ENCODE measurements at regions not wholly inside any gene's neighbourhood (a gene's known extent, or its start where the extent isn't known, plus 50 kb on each side); places are given as distances from the start of the nearest gene placed in this dataset.

DNA sequence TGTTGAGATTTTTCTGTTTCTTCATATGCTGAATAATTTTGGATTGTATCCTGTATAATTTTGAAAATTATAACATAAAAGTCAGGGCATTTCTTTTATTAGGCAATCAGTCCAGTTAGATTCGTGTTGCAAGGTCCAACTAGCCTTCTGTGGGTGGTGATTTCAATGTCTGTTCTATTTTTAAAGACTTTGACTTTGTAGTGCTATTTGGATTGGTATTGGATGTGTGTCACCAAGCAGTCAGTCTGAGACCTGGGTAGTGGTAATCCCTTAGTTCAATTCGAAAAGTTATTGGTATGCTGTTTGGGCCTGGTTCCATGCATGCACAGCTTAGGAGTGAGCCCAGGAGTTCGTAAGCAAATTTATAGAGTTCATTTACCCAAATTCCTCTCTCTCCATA lies 82.2 kb downstream of the EPDR1 start:
- no peak for DNase-seq

DNA sequence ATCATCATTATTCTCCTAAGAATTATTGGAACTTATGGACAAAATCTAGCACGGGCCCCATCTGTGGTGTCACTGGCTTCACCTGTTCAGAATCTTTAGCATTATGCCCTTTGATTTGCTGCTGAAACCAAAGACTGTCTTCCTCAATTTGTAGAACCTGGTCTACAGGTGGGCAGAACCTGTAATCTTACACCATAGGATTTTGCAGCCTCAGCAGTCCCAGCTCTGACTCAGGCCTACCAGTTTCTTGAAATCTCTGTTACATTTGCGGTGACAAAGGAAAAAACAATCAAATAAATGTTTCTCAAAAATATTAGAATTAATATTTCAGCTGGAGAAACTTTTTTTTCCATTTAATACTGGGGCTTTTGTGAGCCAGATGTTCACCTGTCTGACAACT lies 86.1 kb downstream of the EPDR1 start:
- no peak for DNase-seq

DNA sequence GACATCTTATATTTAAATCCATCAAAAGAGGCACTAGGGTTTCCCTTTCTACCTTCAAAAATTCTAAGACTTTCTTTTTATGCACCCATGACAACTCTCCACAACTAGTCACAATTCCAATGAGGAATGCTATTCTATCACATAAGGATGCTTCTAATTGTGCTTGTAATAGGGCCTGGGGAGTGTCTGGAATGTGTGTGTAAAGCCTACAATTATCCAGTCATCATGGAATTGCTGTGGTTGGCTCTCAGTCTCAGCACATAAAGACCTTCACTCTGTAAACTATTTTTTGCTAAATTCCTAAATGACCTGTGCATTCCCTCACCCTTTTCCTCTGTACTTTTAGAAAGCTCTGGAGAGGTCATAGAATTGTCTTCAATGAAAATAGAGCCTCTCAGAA lies 86.7 kb downstream of the EPDR1 start:
- no peak for DNase-seq

DNA sequence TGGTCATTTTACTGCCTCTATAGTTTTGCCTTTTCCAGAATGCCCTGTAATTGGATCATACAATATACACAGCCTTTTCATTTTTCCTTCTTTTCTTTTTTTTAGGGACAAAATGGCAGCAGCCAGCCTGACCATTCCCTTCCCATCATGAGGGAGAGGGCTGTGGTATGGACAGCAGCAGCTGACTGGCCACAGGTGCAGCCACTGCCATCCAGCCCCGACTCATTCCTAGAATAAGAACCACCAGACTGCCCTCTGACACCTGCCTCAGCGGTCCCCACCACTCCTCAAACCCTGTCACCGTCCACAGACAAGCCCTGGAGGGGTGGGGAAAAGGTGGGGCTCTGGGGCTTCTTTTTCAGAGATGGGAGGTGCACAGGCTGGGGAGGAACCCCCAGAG lies 92.8 kb downstream of the EPDR1 start:
- no peak for DNase-seq

DNA sequence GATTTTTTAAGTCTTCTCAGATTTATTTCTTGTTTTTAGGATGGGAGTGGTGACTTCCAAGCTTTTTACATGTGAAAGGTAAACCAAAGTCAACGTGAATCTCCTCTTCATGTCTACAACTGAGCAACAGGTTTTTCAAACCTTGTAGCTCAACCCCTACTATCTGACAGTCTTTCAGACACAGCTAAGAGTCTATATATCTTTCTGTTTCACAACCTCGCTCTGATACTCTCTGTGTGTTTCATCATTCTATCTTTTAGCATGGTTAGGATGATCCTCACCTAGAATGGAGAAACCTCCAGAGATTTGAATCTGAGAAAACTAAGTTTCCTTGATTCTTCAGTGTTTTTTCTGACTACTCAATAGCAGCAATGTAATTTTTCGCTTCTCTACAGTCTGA lies 96.1 kb downstream of the EPDR1 start:
- no peak for DNase-seq

DNA sequence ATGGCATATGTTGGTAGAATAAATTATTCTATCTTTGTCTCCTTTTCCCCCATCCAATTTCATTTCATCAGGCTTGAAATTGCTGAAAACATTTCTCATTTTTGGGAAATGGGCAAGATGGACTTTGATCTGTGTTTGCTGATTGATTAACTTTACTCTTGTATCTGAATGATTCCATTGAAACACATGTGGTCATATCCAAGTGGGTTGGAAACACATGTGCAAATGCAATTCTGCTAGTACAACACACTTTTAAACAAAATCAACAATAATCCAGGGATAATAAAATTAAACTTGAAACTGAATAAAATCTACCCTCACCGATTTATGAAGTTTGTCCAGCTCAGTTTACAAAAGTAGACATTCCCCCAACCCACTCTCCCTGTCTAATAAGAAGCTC lies 96.9 kb downstream of the EPDR1 start:
- DNase-seq = no peak

DNA sequence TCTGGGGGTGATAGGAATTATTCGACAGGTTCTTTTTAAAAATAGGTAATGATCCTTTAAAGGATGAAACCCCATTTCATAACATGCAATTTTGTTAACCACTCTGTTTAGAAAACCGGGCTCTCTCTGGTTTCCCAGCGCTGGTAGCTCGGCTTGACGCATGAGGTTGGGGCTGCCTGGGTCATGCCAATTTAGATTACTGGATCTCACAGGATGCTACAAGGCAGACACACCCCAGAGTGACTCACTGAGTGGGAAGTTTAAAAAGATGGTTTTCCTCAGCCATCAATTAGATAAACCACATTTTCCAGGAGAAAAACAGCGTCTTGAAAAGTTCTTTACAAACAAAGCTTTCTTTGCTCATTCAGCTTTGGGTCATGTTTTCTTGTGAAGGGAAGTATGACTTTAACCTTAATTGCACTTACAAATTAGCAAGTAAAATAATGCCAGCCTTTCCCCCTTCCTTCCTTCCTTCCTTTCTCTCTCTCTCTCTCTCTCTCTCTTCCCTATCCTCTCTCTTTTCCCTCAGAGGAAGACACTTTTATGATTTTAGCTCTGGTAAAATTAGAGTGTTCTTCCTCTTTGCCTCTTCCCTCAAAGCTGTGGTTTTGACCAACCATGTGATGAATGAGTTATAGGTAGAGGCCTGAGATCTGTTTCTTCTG lies 99.8 kb downstream of the EPDR1 start:
- no peak for DNase-seq

DNA sequence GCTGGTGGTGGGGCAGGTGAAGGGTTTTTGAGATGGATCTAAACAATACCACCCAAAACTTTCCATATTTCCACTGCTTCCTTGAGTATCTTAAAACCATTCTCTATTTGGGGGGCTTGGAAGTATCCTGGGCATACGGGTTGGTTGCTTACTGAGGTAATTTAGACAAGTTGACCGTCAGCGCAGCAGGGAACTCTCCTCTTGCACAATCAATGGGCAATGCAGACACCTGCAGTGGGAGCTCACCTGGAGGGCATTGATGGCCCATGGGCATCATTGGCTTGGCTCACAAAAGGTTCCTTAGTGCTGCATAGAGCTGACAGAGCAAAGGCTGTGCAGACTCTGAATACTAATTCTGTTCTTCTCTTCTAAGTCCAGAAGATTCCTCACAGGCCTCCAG lies 101.5 kb downstream of the EPDR1 start:
- no peak for DNase-seq

DNA sequence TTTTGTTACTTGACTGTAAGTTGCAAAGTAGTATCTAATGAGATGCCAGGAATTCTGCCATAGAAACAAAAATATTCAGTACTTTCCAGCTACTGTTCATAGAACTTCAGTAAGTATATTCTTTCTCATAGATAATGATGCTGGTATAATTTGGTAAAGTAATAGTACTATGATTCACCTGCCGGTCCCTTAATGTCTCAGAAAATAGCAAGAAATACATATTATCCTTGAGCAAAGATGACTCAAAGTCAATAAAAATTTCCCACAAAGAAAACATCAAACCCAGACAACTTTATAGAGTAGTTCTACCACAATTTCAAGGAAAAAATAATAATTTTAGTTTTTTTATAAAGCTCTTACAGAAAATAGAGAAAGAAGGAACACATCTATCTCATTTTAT lies 105.4 kb downstream of the EPDR1 start:
- no peak for DNase-seq

DNA sequence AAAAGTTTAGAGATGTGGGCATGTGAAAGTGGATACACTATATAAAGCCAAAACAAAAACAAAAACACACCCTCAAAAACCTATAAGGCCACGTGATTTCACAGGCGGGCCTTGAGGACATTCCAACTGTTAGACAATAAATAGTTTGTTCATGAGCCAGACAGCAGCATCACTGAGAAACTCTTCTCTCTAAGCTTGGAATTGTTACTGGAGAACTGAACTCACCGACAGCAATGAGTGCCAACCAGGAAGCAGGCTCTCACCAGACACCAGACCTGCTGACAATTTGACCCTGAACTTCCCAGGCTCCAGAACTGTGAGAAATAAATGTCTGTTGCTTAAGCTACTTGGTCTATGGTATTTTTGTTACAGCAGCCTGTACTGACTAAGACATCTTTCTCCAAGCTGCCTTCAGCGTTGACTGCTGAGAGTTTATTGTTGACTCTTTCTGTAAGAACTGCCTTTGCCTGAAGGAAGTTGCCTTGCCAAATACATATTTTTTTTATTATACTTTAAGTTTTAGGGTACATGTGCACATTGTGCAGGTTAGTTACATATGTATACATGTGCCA lies 107.5 kb downstream of the EPDR1 start:
- DNase-seq = no peak

DNA sequence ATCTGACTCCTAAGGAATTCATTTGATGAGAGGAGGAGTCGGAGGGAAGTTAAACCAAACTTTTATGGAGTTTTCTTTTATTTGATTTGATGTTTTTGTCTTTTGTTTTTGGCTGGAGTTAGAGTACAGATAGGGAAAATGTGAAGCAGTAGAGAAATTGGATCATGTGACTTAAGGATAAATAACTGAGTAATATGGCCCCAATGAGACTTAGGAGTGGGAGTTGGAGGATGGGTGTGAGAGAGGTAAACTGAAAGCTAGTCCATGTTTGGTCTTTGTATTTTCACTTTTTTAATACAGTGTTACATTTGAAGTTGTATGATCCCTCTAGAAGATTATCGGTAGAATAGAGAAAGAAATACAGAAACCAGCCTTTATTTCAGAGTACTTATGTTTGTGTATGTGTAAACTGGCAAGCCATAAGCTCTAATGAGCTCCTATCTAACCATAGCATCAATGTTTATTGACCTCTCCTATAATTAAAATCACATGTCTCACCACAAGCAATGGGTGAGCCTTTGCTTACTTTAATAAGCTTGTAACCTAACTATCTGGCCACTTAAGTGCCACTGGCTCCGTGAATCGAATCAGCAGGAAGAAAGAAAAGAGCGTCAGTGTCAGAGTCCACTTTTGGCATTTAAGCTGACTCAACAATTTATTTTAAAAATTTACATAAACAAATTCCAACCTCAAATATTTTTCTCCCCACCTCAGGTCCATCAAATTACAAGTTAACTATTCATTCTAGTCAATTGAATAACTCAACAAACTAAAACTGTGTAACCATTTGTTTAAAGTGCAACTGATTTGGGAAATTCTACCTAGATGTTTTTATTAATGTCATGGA lies 113.8 kb downstream of the EPDR1 start:
- no peak for DNase-seq

DNA sequence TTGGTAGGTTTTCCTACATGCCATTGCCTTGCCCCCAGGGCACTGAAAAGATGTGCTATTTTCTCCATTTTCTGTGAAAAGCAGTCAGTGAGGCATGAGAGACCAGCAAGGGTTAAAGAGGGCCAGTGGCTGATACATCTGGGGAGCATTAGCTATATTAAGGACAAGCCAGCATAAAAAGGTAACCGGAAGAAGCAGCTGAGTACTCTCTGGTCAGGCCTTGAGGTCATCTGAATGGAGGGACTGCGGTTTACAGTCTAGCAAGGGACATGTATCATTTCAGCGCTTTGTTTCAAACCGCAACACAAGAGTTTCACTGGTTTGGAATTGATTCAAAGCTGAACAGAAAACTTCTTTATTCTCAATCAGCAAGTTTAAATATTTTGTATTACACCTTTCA lies 120.4 kb downstream of the EPDR1 start:
- no peak for DNase-seq

DNA sequence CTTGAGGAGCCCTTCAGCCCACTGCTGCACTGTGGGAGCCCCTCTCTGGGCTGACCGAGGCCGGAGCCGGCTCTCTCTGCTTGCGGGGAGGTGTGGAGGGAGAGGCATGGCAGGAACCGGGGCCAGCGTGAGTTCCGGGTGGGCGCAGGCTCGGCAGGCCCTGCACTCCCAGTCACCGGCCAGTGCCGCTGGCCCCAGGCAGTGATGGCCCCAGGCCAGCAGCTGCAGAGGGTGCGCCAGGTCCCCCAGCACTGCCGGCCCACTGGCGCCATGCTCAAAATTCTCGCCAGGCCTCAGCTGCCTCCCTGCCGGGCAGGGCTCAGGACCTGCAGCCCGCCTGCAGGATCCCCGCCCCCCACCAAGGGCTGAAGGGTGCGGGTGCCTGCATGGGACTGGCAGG lies 128.4 kb upstream of the STARD3NL start:
- no peak for DNase-seq

DNA sequence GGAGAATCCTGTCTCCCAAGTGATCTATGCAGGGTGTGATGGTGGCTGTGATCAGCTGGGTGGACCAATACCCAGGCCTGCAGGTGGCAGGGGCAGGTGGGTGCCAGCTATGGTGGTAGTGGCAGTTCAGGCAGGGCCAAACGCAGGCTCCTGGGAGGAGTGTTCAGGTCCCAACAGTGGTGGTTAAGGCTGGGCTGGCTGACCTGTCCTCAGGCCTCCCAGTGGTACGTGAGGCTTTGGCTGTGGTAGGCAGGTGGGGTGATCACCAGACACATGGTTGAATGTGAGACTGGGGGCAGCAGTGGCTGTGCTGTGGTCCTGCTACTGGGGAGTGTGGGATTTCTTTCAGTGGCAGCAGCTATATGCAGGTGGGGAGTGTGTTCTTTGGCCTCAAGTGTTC lies 126.7 kb upstream of the STARD3NL start:
- DNase-seq = no peak

DNA sequence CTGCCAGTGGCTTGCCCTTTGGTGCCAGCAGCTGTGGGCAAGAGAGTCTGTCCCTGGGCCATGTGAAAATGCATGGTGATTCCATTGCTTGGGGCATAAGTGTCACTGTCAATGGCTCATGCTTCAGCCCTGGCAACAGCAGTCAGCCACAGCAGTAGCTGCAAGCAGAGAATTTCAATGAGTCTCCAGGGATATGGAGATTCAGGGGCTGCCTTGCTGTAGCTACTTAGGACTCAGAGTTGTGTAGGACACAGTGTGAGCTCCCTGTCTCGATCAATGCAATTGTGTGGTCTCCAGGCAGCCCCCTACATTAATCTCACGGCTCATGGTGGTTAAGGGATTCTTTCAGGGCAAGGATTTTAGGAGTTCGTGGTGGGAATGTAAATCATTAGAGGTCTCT lies 126.3 kb upstream of the STARD3NL start:
- no peak for DNase-seq

DNA sequence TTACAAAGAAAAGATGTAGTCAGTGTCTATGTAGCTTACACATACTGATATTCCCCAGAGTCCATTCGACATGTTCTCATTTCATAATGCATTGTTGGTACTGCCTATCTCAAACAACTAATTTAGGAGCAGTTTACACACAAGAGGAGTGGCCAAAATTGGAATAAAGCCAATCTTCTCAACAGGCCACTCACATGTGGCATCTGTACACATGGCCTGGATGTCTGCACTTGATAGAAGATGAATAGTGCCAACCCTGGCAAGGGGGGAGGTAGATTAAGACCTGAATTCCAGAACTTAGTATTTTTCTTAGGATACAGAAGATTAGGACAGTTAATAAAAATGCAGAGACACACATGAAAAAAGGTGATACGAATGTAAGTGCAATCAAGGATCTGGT lies 125.3 kb upstream of the STARD3NL start:
- no peak for DNase-seq

DNA sequence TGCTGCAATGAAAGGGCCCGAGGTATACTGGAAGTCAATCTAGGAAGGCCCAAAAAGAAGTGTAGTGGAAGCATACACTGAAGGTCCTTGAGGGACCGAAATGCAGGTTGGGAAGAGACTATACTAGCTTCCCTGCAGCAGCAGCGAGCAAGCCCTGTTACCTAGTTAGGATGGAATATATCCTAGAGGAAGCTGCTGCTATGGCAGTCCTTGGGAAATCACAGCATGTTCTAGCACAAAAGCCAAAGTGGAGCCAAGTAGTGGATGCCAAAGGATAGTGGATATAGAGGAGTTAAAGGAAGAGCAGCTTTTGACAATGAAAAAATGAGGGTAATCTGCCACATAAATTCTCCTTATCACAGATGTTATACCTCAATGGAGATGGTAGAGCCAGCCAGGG lies 123.8 kb upstream of the STARD3NL start:
- DNase-seq = no peak

DNA sequence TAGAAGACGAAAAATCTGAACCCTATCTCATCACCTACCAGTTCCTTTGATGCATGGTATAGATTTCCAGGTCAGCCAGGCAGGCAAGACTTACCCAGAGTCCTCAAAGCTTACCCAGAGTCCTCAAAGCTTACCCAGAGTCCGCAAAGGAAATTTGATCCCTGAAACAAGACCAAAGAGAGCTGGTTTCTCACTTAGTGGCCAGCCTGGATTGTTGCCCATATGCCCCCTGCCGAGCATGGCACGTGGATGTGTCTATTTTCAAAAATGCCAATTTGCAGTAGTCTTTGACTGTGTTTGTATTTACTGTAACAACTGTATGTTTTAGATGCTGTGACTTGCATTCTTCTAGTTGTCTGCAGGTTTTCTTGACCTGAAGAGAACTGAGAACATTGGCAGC lies 120.2 kb upstream of the STARD3NL start:
- DNase-seq = no peak

DNA sequence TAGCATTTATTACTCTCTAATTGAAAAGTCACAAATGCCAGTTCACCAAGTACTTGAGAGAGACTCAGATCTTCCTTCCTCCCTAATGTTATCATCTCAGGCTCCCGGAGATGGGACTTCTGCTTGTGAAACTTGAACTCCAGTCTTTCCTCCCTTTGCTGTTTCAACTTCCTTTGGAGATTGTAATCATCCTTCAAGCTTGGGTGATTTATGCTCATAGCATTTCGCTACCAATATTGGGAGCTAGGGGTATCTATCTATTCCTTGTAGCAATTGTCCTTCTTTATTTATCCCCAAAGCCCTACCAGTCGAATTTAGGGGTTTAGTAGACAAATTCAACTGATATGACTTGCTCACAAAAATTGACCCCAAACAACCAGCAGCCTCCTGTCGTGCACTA lies 117.9 kb upstream of the STARD3NL start:
- DNase-seq = no peak

DNA sequence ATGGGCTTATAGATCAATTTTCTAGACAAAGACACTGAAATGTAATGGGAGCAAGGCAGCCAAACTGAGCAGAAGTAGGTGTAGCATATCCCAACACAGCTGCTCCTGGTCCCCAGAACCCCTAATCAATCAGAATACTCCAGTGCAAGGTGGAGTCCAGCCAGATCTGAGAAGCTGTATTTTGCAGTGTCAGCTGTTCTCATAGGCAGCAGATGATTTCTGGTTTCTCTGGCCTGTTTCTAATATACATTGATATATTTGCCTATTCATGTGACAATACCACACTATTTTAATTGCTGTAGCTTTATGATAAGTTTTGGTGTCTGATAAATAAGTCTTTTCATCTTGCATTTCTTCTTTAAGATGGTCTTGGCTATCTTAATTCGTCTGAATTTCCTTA lies 117.4 kb upstream of the STARD3NL start:
- no peak for DNase-seq

DNA sequence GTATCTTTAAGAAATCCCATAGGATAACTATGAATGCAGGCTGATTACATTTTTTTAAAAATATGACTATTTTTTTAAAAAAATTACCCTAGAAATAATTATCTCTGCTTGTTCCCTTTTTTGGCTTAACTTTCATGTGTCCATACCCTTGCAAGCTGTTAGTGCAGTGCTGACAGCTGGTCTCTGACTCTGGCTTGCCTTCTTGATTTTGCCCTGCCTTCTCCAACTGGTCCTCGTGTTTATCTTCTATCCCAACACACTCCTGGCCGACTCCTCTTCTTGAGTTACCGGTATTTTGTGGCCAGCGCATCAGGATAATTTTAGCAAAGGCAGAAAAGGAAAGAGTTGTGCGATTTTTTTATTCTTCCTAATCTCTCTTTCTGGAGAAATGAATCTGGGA lies 111.7 kb upstream of the STARD3NL start:
- no peak for DNase-seq

DNA sequence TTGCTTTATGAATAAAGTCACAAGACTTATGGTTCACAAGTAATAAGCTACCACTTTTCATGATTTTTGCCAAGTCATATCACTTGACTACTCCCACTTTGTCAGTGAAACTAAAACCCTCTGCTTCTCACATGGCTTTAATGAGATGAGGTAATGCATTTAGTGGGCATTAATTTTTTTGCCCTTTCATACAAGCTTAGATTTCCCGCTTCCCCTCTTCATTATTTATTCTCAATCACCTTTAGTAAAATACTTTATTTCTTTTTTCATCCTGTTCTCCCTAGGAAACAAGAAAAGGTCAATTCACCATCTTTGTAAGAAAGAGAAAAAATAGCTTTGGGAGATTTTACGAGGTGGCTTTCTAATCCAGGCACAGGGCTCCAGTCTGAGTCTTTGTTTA lies 109.6 kb upstream of the STARD3NL start:
- no peak for DNase-seq

DNA sequence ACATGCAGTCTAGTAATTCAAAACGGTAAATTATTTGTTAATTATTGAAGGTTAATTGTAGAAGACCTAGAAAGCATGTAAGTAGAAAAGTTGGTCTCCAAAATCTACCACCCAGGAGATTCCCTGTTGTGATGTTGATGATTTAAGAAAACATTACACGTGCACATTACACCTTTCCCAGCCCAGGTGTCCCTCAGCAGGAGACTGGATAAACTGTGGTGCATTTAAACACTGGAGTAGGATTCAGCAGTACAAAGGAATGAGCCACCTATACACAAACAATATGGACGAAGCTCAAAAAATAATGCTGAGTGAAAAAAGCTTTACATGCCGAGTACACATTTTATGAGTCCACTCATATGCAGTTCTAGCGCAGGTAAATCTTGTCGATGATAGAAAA lies 109.0 kb upstream of the STARD3NL start:
- no peak for DNase-seq

DNA sequence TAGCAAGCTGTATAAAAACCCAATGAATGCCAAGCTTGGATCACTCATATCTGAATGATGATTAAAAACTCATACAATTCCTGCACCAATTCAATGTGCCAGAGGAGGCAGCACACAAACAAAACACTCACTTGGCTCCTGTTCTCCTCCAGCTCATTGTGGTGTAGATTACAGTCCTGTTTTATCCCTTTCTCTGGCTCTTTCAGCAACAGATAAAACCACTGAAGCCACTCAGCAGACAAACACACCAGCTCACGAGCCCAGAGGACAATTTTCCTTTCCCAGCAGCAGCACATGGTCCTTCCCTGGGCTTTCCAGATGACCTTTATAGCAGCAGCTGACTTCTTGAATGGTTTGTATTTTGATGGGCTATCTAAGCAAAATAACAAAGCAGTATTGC lies 107.3 kb upstream of the STARD3NL start:
- DNase-seq = no peak

DNA sequence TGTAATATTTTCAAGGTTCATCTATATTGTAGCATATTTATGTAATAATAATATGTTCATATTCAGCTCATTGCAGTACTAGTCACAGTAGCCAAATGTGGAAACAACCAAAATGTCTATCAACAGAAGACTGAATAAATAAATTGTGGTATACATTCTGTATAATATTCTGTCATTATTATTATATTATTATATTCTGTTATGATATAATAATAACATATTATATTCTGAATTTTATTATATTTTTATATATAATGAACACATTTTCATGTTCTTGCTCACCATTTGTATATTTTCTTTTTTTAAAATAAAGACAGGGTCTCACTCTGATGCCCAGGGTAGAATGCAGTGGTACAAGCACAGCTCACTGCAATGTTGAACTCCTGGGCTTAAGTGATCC lies 91.2 kb upstream of the STARD3NL start:
- no peak for DNase-seq
